MCF 10A (cell line): ENCODE measurements at regions not wholly inside any gene's neighbourhood (a gene's known extent, or its start where the extent isn't known, plus 50 kb on each side); places are given as distances from the start of the nearest gene placed in this dataset.

Experiments used
- BruUV-seq: library from RNA; stranded (reverse); fragments of 400-500 nt; replicated peaks from 2 replicates; lab custom pipeline; 2021; lab: Mats Ljungman, UMichigan
- CTCF ChIA-PET: fragments of 300-600 bp; sonication (Branson Sonifier 250); formaldehyde crosslinking; extraction: SDS; loops from one replicate; lab custom pipeline; 2021; ENCODE audit warnings: antibody characterized with exemption, inconsistent platforms; lab: Yijun Ruan, JAX
- POLR2A ChIA-PET: fragments of 300-600, 350-650 bp; sonication (Branson Sonifier 250); formaldehyde crosslinking; extraction: SDS; loops from one replicate; lab custom pipeline; 2020; ENCODE audit warnings: antibody characterized with exemption, inconsistent platforms; lab: Yijun Ruan, JAX
- DNase-seq: peaks from one replicate; pipeline ENCODE4 v3.0.0-alpha.2; 2018; ENCODE audit not compliant: unreplicated experiment
- H3K27ac Mint-ChIP-seq: one replicate; pipeline ENCODE4 v1.8.0; 2022; ENCODE audit warnings: mild to moderate bottlenecking, low read depth, mixed read lengths; ENCODE audit not compliant: unreplicated experiment
- H3K27me3 Mint-ChIP-seq: one replicate; pipeline ENCODE4 v1.8.0; 2022; ENCODE audit warnings: mixed read lengths; ENCODE audit not compliant: insufficient read depth, unreplicated experiment
- H3K36me3 Mint-ChIP-seq: one replicate; pipeline ENCODE4 v1.8.0; 2022; ENCODE audit warnings: mild to moderate bottlenecking, moderate library complexity, mixed read lengths; ENCODE audit not compliant: insufficient read depth, unreplicated experiment
- H3K4me1 Mint-ChIP-seq: one replicate; pipeline ENCODE4 v1.8.0; 2022; ENCODE audit warnings: mixed read lengths; ENCODE audit not compliant: insufficient read depth, unreplicated experiment
- H3K4me3 Mint-ChIP-seq: one replicate; pipeline ENCODE4 v1.8.0; 2022; ENCODE audit warnings: mild to moderate bottlenecking, moderate library complexity, mixed read lengths; ENCODE audit not compliant: unreplicated experiment
- H3K9me3 Mint-ChIP-seq: one replicate; pipeline ENCODE4 v1.8.0; 2022; ENCODE audit warnings: mixed read lengths; ENCODE audit not compliant: unreplicated experiment
- intact Hi-C: fragments of 100-400 bp; cut with micrococcal nuclease; formaldehyde crosslinking; loops from 2 replicates; pipeline ENCODE4 v1.14.1; 2022
- TF ChIP-seq, protein P1 (sequence below): fragments of 200-600 bp; IDR thresholded peaks from one replicate; pipeline ENCODE4 v1.8.0; 2022; ENCODE audit warnings: antibody characterized with exemption, mild to moderate bottlenecking; ENCODE audit not compliant: unreplicated experiment

DNA sequence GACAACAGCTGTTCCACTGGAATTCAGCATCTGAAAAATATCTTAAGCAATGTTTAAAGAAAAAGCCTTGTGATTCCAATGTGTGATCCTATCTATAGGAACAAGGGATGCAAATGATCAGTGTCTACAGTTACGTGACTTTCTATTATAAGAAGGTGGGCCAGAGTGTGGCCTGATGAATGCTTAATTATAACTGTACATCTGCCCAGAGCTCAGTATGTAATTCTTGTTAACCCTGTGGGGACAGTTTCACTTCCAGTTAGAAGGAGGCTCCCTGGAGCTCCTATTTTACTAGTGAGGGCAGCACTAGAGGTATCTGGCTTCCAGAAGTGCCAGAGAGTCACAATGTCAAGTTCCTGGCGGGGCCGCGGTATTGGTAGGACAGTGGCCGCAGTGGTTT is 288.5 kb downstream of the USP46 start:
- ChIA-PET CTCF (interaction anchor here (0.6 to 2.3 kb wide), 7 partner anchors 10 to 1864 kb away, joined by 3 to 9 read pairs (median 3); no protein-coding TSS in a partner anchor), POLR2A (no interaction called here)
- no peak for DNase-seq
- H3K4me1 Mint-ChIP-seq: no peaks in the 10 kb centered on the region
- no TSS peak for BruUV-seq
- intact Hi-C loops: no loop called here
- no peaks in the 10 kb centered on the region for H3K27me3 Mint-ChIP-seq
- H3K36me3 Mint-ChIP-seq: no peaks in the 10 kb centered on the region
- H3K9me3 Mint-ChIP-seq: no peaks in the 10 kb centered on the region
- no peak overlapping the region for H3K4me3 Mint-ChIP-seq
- no peak overlapping the region for H3K27ac Mint-ChIP-seq
- TF ChIP-seq, protein P1, sequence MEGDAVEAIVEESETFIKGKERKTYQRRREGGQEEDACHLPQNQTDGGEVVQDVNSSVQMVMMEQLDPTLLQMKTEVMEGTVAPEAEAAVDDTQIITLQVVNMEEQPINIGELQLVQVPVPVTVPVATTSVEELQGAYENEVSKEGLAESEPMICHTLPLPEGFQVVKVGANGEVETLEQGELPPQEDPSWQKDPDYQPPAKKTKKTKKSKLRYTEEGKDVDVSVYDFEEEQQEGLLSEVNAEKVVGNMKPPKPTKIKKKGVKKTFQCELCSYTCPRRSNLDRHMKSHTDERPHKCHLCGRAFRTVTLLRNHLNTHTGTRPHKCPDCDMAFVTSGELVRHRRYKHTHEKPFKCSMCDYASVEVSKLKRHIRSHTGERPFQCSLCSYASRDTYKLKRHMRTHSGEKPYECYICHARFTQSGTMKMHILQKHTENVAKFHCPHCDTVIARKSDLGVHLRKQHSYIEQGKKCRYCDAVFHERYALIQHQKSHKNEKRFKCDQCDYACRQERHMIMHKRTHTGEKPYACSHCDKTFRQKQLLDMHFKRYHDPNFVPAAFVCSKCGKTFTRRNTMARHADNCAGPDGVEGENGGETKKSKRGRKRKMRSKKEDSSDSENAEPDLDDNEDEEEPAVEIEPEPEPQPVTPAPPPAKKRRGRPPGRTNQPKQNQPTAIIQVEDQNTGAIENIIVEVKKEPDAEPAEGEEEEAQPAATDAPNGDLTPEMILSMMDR: no peak

DNA sequence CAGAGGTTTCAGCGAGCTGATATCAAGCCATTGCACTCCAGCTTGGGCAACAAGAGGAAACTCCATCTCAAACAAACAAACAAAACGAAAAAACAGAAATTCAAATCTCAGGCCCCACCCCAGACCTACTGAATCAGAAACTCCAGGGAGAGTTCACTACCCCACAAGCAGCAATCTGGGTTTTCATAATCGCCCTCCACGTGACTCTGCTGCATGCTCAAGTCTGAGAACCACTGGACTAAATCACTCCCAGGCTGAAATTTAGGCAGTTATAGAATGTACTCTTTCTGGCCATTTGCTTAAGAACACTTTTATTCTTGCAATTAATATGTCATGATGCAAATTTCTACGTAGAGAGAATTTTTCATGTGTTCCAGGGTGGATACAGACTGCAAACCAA is 287.3 kb downstream of the USP46 start:
- no peak for DNase-seq
- no peak overlapping the region for H3K27ac Mint-ChIP-seq
- H3K4me3 Mint-ChIP-seq: no peak overlapping the region
- intact Hi-C loops: no loop called here
- no peaks in the 10 kb centered on the region for H3K27me3 Mint-ChIP-seq
- H3K36me3 Mint-ChIP-seq: no peaks in the 10 kb centered on the region
- ChIA-PET POLR2A (no interaction called here), CTCF (interaction anchor here (1.0 to 1.1 kb wide), 2 partner anchors 11 to 174 kb away, joined by 3 read pairs; no protein-coding TSS in a partner anchor)
- TF ChIP-seq, protein P1: no peak
- no TSS peak for BruUV-seq
- H3K4me1 Mint-ChIP-seq: peaks cover 5% of the 10 kb centered on the region
- H3K9me3 Mint-ChIP-seq: no peaks in the 10 kb centered on the region

DNA sequence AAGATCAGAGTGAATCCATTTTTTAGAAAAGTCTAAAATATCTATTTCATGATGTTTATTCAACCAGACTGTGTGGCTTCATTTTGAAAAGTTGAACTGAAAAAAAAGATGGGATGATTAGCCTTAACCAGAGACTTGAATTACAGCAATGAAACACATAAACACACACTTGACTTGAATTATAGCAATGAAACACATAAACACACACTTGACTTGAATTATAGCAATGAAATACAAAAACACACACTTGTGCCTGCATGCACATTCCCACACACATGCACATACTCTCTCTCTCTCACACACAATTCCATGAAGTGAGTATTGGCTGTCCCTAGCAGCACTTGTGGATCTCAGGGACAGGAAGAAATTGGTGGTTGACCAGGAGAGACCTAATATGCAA is 286.8 kb downstream of the USP46 start:
- TF ChIP-seq, protein P1: no peak
- peaks cover 5% of the 10 kb centered on the region for H3K4me1 Mint-ChIP-seq
- no peaks in the 10 kb centered on the region for H3K9me3 Mint-ChIP-seq
- H3K4me3 Mint-ChIP-seq: no peak overlapping the region
- no peak for DNase-seq
- ChIA-PET POLR2A (no interaction called here), CTCF (no interaction called here)
- intact Hi-C loops: no loop called here
- BruUV-seq: no TSS peak
- H3K27me3 Mint-ChIP-seq: no peaks in the 10 kb centered on the region
- H3K36me3 Mint-ChIP-seq: no peaks in the 10 kb centered on the region
- H3K27ac Mint-ChIP-seq: no peak overlapping the region

DNA sequence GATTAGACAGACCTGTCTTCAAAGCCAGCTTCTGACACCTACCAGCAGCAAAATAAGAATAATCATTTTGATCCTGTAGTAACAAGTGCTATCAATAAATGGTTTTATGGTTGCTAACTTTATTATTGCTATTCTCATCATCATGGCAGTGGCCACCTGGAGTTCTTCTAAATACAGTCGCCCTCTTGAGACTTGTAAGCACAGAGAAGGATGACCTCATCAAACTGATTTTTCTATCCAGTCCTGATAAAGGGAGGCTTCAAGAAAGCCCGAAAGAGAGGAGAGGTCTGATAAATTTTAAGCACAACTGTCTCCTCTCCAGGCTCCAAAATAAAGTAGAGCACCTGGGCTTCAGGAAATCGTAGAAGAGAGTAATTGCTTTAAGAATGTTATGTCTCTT is 286.4 kb downstream of the USP46 start:
- Mint-ChIP-seq H3K27ac (no peak overlapping the region), H3K4me1 (peaks cover 5% of the 10 kb centered on the region), H3K36me3 (no peaks in the 10 kb centered on the region), H3K4me3 (no peak overlapping the region), H3K27me3 (no peaks in the 10 kb centered on the region), H3K9me3 (no peaks in the 10 kb centered on the region)
- DNase-seq: no peak
- TF ChIP-seq, protein P1: no peak
- ChIA-PET CTCF (interaction anchor here (5.6 kb wide), 1 partner anchor 610 kb away, joined by 85 read pairs; no protein-coding TSS in a partner anchor), POLR2A (interaction anchor here (0.6 kb wide), 1 partner anchor 53 kb away, joined by 4 read pairs; no protein-coding TSS in a partner anchor)
- BruUV-seq: no TSS peak
- intact Hi-C loops: no loop called here
